ENCODE measurements at regions not wholly inside any gene's neighbourhood (a gene's known extent, or its start where the extent isn't known, plus 50 kb on each side); places are given as distances from the start of the nearest gene placed in this dataset.
A peak's percentile ranks its signal among the peaks of the same experiment; 100 is the strongest.

DNA sequence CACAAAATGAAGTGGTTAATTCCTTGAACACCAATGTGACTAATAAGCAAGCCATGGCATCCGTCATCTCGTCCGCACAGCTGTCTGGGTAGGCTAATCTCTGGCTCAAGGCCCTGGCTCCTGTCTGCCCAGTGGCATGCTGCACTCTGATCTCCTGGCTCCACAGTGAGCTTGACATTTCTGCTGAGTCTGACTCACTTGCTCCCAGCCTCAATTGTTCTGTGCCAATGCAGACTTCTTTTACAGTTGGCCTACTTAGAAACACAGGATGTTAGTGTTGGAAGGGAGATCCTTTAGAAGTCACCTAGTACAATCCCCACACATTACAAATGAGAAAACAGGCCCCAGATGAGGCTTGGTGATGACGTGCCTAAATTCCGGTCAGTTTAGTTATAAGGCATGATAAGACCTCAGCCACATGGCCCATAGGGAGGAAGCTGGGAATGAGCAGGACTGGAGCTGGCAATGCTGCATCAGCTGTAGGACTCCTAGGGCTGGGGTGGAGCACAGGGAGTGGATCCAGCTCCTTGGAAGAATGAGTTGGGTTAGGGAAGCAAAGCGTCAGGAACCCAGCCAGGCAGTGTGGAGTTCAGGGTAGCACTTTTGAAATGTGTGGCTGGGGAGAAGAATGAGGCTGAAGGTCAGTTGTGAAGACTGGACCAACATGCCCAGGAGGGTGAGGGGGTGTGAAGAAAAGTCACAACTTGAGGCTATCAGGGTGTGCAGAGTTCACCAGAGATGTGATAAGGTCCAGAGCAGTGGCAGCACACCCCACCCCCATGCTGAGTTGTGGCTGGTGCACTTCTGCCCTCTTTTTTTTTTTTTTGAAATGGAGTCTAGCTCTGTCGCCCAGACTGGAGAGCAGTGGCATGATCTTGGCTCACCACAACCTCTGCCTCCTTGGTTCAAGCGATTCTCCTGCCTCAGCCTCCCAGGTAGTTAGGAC is 70.2 kb upstream of the EED start:
- TF ChIP-seq, protein P1, sequence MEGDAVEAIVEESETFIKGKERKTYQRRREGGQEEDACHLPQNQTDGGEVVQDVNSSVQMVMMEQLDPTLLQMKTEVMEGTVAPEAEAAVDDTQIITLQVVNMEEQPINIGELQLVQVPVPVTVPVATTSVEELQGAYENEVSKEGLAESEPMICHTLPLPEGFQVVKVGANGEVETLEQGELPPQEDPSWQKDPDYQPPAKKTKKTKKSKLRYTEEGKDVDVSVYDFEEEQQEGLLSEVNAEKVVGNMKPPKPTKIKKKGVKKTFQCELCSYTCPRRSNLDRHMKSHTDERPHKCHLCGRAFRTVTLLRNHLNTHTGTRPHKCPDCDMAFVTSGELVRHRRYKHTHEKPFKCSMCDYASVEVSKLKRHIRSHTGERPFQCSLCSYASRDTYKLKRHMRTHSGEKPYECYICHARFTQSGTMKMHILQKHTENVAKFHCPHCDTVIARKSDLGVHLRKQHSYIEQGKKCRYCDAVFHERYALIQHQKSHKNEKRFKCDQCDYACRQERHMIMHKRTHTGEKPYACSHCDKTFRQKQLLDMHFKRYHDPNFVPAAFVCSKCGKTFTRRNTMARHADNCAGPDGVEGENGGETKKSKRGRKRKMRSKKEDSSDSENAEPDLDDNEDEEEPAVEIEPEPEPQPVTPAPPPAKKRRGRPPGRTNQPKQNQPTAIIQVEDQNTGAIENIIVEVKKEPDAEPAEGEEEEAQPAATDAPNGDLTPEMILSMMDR (conservative IDR thresholded peaks at IDR 0.05; ENCODE audit: low read depth, low read length), result no peak
- TF ChIP-seq EZH2 (IDR thresholded peaks at IDR 0.05; ENCODE audit: low read length, unreplicated experiment) (no peak), EZH2phosphoT487 (IDR thresholded peaks at IDR 0.05; ENCODE audit: borderline replicate concordance, low read length) (no peak)
- intact Hi-C loops (cut with micrococcal nuclease), result no loop called here
- H3K9me2 ChIP-seq (replicated peaks; ENCODE audit: low read length), result no peaks in the 10 kb centered on the region
- H2AFZ ChIP-seq (ENCODE audit: low read length), result peak overlapping the region; percentile 19; the same call in 1 of the 2 replicates
- DNase-seq (peak; percentile 86), ATAC-seq (peak; percentile 90)
- H3K79me2 ChIP-seq (ENCODE audit: low read length), result no peaks in the 10 kb centered on the region
- H3K27me3 ChIP-seq (ENCODE audit: low read length), result no peaks in the 10 kb centered on the region
- no peaks in the 10 kb centered on the region for H3K9me3 ChIP-seq (ENCODE audit: low read length)
- ChIA-PET CTCF (no interaction called here), POLR2A (ENCODE audit: unreplicated experiment) (no interaction called here)
- H4K20me1 ChIP-seq (ENCODE audit: low read length), result no peaks in the 10 kb centered on the region
- peak overlapping the region; percentile 90 for H3K27ac ChIP-seq (ENCODE audit: low read length)
- H3K36me3 ChIP-seq (ENCODE audit: low read depth, low read length), result no peaks in the 10 kb centered on the region
- peak overlapping the region; percentile 40; the same call in 1 of the 2 replicates for H3K9ac ChIP-seq (ENCODE audit: low read length)
- H3K4me3 ChIP-seq (ENCODE audit: low read length), result no peak overlapping the region
- BruUV-seq (replicated peaks), result no TSS peak
- no peaks in the 10 kb centered on the region for H3F3A ChIP-seq (ENCODE audit: low read length, unreplicated experiment)
- H3K4me2 ChIP-seq (ENCODE audit: low read length), result peak overlapping the region; percentile 35
- H3K4me1 ChIP-seq (ENCODE audit: insufficient read depth, low read length), result peaks cover 28% of the 10 kb centered on the region

DNA sequence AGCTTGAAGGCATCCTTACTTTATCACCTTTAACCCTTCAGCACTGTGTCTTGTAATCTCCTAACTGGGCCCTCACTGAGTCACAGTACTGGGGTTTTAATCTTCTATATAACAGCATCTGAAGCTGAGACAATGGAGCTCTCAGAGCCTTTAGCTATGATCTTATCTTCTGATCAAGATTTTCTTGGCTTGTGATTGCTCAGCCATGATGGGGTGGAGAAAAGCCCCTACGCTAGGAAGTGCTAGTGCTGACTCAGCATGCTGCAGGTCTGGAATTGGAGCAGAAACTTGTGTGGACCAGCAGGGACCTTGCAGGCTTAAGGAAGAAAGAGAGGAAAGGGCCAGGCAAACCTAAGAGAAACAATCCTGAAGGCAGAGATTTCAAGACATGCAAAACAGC is 71.7 kb upstream of the EED start:
- peak overlapping the region; percentile 90 for H3K27ac ChIP-seq (ENCODE audit: low read length)
- ChIA-PET CTCF (no interaction called here), POLR2A (ENCODE audit: unreplicated experiment) (no interaction called here)
- H3K4me3 ChIP-seq (ENCODE audit: low read length), result no peak overlapping the region
- no peaks in the 10 kb centered on the region for H3F3A ChIP-seq (ENCODE audit: low read length, unreplicated experiment)
- no peak overlapping the region for H2AFZ ChIP-seq (ENCODE audit: low read length)
- H3K4me2 ChIP-seq (ENCODE audit: low read length), result no peak overlapping the region
- peaks cover 28% of the 10 kb centered on the region for H3K4me1 ChIP-seq (ENCODE audit: insufficient read depth, low read length)
- H3K27me3 ChIP-seq (ENCODE audit: low read length), result no peaks in the 10 kb centered on the region
- TF ChIP-seq EZH2 (IDR thresholded peaks at IDR 0.05; ENCODE audit: low read length, unreplicated experiment), result no peak
- TF ChIP-seq, protein P1 (conservative IDR thresholded peaks at IDR 0.05; ENCODE audit: low read depth, low read length), result no peak
- no peak for TF ChIP-seq EZH2phosphoT487 (IDR thresholded peaks at IDR 0.05; ENCODE audit: borderline replicate concordance, low read length)
- intact Hi-C loops (cut with micrococcal nuclease), result no loop called here
- H4K20me1 ChIP-seq (ENCODE audit: low read length), result no peaks in the 10 kb centered on the region
- H3K9ac ChIP-seq (ENCODE audit: low read length), result no peak overlapping the region
- H3K79me2 ChIP-seq (ENCODE audit: low read length), result no peaks in the 10 kb centered on the region
- no TSS peak for BruUV-seq (replicated peaks)
- peak; percentile 54 for DNase-seq
- no peaks in the 10 kb centered on the region for H3K9me3 ChIP-seq (ENCODE audit: low read length)
- H3K36me3 ChIP-seq (ENCODE audit: low read depth, low read length), result no peaks in the 10 kb centered on the region
- H3K9me2 ChIP-seq (replicated peaks; ENCODE audit: low read length), result no peaks in the 10 kb centered on the region
- ATAC-seq, result no peak

DNA sequence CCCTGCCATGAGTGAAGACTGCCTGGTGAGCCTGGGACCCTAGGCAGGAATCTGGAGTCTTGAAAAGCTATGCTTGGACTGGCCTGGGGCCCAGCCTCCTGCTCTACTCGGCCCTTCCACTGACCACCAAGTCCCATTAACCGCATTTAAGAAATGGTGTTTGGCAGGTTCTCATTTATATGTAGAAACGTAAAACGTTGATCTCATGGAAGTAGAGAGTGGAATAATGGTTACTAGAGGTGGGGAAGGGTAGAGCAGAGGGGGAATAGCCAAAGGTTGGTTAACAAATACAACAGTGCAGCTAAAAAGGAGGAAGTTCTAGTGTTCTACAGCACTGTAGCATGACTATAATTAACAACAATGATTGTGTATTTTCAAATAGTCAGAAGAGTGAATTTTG is 72.9 kb upstream of the EED start:
- Histone ChIP-seq H3K4me1 (ENCODE audit: insufficient read depth, low read length) (peaks cover 28% of the 10 kb centered on the region), H3K9me2 (replicated peaks; ENCODE audit: low read length) (no peaks in the 10 kb centered on the region), H3F3A (ENCODE audit: low read length, unreplicated experiment) (no peaks in the 10 kb centered on the region), H2AFZ (ENCODE audit: low read length) (no peak overlapping the region), H3K27ac (ENCODE audit: low read length) (no peak overlapping the region), H4K20me1 (ENCODE audit: low read length) (no peaks in the 10 kb centered on the region), H3K4me2 (ENCODE audit: low read length) (no peak overlapping the region), H3K9ac (ENCODE audit: low read length) (no peak overlapping the region), H3K9me3 (ENCODE audit: low read length) (no peaks in the 10 kb centered on the region), H3K27me3 (ENCODE audit: low read length) (no peaks in the 10 kb centered on the region), H3K36me3 (ENCODE audit: low read depth, low read length) (no peaks in the 10 kb centered on the region), H3K4me3 (ENCODE audit: low read length) (no peak overlapping the region), H3K79me2 (ENCODE audit: low read length) (no peaks in the 10 kb centered on the region)
- intact Hi-C loops (cut with micrococcal nuclease), result no loop called here
- ChIA-PET POLR2A (ENCODE audit: unreplicated experiment) (no interaction called here), CTCF (no interaction called here)
- ATAC-seq (no peak), DNase-seq (no peak)
- TF ChIP-seq EZH2 (IDR thresholded peaks at IDR 0.05; ENCODE audit: low read length, unreplicated experiment), result no peak
- no peak for TF ChIP-seq EZH2phosphoT487 (IDR thresholded peaks at IDR 0.05; ENCODE audit: borderline replicate concordance, low read length)
- TF ChIP-seq, protein P1 (conservative IDR thresholded peaks at IDR 0.05; ENCODE audit: low read depth, low read length), result no peak
- no TSS peak for BruUV-seq (replicated peaks)

All from PC-3 (cell line).